Muscle of arm (tissue), 1 donor: ENCODE measurements at regions not wholly inside any gene's neighbourhood (a gene's known extent, or its start where the extent isn't known, plus 50 kb on each side); places are given as distances from the start of the nearest gene placed in this dataset.

ENCODE experiments used
- DNase-seq: peaks from one replicate; pipeline ENCODE4 v3.0.0-alpha.2; 2013

DNA sequence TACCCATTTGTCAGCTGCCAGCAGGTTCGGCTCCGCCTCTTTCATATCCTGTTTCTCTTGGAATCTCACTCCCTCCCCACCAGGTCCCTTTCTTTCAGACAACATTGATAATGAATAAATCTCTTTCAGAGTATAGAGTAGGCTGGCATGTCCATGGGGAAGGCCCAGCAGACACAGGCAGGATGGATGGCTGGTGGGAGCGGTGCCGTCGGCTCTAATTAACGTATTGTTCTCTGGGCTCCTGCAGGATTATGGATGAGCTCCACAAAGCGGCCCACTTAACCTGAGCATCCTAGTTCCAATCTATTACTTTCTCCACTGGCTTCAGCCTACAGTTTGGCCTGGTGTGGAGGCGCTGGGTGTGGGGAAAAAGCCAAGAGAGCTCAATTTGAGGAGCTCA is 588.0 kb downstream of the BUD13 start:
- no peak for DNase-seq

DNA sequence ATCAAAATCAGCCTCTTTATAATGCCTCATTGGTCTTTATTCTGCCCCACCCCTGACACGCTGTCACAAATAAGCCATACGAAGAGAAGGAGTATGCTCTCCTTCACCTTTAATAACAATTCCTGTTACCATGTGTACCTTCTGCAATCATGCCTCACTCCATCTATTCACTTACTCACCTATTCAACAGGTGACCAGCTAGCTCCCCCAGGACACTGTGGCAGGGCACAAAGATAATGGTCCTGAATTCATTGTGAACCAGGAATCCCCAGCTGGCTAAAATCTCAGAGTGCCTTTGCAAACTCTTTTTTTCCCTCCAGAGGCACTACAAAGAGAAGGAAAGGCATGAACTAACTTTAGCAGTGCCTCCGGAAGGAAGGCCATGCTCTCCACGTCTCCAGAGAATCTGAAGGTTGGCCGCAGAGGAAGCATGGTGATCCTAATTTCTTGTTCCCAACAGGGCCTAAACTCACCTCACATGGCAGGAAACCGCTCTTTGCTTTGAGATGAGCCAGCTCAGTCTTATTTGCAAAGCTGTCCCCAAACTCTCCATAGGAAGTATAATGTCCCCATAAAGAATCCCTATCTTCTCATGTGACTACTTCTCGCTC is 590.3 kb downstream of the BUD13 start:
- no peak for DNase-seq

DNA sequence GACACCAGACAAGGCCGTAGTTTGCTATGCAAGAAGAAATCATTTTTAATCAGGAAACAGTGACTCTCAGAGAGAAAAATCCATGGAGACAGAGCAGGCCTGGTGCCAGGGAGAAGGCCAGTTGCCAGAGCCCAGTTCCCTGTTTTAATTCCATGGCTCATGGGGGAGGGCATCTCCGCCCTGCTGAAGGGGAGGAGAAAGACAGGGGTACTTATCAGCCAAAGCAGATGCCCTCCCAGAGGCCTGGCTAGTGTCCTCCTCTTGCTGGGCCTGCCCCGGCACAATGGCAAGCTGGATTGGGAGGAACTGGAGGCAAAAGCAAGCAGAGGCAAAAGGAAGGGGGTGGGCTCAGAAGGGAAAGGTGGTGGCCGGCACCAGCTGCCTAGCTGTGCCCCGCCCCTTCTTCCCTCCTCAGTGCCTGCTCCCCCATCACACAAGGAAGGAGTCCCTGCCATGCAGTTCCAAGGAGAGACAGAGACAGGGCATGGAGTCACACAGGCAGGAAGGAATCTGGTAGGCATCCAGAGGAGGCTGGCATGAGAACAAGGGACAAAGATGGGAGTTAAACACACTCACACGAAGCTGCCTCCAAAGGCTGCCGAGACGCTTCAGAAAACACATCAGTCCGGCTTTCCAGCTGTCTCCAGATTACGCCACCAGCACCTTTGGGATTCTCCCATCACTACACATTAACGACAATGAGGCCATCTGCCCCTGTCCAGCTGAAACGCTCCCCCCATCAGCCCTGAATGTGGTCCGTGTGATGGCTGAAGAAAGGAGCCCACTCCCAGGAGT is 591.8 kb downstream of the BUD13 start:
- DNase-seq, result no peak

DNA sequence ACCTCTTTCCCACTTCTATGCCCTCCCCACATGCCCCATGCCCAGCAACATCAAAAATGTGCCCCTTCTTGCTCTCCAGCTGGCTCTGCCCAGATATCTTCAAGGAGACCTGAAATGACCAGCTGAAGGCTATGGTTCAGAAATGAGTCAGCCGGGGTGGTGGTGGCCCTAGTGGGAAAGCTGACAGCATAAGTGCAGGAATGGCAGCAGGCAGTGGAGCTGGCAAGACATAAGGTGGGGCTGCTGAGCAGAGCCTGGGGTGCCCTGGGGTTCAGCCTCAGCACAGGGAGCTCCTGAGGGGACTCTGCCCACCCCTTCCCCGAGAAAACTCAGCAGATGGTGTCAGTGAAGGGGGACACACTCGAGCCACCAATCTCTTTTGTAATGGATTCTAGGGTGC is 593.4 kb downstream of the BUD13 start:
- DNase-seq, result no peak

DNA sequence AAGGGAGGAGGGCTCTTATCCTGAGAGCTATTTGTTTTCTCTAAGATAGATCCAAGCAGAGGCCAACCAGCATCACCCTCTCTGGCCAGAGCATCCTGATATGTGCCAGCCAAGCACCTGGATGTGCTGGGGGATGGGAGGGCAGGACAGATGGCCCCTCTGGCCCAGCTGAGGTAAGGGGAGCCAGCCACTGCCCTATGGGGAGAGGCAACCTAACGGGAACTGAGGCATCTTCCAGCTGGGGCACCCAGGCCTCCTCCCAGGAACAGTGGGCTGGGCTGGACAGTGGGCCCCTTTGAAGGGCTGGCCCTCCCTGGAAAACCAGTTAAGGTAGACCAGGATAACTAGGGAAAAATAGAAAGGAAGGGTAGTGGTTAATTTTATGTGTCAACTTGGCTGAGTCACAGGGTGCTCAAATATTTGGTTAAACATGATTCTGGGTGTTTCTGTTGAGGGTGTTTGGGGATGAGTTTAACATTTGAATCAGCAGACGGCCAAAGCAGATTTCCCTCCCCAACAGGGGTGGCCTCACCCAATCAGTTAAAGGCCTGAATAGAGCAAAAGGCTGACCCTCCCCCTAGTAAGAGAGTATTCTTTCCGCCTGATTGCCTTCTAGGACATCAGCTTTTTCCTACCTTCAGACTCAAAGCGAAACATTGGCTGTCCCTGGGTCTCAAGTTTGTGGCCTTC is 595.1 kb downstream of the BUD13 start:
- no peak for DNase-seq

DNA sequence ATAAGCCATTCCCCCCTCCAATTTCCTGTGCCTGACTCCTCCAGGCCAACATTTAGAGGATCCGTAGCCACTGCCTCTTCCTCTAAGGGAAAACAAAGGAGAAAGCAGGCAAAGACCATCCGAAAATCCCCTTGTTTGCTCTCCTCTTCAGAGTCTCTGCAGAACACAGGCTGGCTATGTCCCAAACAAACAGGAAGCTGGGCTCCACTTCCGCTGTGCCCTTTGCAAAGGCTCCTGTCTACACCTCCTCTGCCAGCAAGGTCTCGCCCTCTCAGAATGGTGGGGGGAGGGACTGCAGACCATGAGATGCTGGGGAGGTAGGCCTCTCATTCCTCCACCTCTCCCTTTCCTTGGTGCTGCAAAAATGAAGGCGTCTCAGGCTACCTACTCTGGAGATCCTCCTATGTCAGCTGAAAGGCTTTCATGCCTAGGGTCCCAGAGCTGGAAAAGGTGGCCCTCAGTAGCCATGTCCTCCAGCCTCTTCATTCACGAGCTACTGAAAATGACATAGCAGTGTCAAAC is 596.2 kb downstream of the BUD13 start:
- DNase-seq, result no peak

DNA sequence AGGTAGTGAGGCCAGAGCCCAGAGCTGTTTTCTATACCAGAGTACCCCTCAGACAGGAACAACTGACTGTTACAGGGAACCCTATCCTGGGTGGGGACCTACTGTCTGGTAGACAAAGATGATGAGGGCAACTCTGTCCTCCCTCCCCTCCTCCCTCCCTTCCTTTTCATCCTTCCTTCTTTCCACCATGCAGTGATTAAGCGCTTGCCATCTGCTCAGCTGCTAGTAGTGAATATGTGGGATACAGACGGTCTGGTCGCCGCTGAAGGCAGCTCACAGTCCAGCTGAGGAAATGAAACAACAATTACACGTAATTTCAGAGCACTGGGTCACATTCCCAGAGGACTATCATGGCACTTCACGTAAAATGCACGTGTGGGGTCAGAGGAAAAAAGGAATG is 597.1 kb downstream of the BUD13 start:
- DNase-seq, result no peak

DNA sequence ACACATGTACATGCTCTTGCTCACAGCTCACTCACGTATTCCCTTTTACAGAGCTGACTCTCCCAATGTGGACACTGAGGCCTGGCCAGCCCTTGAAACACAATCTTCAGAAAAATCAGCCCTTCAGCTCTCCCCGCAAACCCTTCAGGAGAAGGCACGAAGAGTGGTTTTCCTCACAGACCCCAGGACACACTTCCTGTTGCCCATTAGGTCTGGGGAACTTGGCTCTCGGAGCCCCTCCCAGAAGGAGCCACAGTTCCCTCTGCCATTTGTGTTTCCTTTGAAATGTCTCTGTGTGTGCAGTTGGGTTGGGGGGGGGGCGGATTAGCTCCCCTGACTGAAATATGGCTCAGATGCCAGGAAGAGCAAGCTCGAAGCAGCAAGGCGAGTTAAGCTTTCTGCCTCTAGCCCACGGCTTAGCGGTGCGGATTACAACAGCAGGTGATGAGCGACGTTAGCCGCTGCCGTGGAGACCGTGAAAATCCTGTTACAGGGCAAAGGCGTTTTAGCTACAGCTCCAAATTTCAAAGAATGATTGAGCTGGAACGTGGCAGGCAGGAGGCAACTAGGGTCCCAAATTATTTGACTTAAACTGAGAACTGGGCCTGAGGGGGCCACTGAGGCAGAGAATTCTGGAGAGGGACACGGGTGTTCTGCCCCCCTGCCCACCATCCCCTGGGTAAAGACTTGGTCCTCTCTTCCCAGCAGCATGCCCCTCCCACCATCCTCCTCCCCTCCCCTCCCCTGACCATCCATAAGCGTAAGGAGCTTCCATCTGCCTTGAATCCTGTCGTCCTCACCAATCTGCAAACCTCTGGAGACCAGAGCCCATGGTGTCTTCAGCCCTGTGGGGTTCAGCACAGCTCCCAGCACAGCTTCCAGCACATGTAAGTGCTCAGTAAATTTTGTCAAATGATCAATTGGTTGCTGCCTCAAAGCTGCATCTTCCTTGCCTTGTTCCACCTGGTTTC is 598.6 kb downstream of the BUD13 start:
- DNase-seq, result no peak

DNA sequence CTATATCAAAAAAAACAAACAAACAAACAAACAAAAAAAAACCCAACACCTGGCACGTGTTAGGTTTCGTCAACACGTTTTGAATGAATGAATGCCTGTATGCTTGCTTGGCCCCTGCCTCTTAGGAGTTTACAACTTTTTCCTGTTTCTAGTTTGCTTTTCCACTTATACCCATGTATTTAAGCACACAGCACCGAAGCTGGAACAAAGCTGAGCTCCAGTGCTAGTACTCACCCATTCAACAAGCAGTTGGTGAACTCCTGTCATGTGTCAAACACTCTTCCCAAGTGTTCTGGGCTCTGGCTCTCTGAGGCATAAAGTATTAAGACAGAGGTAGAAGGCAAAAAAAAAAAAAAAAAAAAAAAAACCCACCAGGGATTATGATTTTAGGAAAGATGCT is 599.3 kb downstream of the BUD13 start:
- no peak for DNase-seq

DNA sequence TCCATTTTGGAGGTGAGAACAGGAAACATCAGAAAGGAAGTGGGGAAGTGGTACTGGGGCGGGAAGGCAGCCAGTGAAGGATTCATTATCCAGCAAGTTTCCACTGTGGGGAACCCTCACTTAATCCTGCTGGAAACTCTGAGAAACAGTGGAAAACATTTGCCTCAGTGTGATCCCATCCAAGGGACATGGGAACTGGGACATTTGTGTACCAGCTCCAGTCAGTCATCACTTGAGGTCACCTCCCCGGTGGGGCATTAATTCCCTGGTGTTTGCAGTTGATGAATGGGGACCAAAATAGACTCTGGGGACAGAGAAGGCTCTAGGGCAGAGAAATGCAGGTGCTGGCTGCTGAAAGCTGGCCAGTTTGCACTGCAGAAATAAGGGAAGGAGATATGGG is 599.9 kb downstream of the BUD13 start:
- DNase-seq, result no peak

DNA sequence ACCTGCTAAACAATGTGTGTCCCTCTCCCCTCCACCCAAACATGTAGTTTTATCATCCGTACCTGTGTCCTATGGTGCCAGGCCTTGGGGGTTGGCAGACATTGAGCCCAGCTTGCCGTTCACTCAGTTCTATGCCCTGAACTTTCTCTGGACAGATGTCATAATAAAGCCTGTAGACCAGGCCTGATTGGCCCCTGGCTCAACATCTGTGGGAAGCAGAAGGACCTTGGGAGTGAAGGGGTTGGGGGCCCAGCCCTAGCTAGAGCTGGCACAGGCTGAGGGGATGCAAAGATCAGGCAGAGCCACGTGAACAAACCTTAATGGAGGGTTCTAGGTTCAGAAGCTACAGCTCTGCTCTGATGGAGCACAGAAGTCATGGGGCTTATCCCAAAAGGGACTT is 600.6 kb downstream of the BUD13 start:
- no peak for DNase-seq

DNA sequence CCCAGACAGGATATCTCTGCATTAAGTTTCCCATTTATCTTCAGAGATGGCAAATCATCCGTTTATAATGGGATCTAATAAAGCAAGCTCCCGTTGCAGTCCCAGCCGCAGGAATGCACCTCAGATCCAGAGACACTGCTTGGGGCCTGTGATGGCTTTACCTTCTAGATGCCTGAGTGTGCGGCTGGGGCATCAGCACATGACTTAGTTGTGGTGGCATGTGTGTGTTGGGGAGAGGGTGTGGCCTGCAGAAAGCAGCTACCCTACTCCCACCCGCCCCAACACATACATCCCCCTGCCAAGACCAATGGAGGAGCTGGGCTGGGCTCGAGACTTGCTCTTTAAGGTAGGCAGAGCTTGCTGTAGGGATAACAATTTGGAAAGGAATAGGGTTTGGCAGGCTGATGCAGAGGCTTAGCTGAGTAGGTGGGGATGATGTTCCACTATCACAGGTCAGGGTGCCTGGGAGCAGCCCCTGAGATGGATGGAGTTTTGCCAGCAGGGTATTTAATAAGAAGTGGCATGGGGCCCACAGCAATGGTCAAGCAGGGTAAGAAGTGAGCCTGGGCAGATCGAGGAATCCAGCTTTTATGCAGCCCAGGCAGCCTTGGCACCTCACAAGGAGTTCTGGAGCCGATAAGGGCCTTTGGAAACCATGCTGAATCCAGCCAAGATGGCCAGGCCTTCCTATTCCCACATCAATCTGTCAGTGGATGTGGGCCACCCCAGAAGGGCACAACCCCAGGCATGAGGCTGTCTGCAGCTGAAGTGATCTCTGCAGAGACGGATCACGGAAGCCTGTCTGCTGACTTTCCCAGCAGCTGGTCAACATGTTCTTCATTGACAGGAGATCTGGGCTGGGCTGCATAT is 601.3 kb downstream of the BUD13 start:
- no peak for DNase-seq

DNA sequence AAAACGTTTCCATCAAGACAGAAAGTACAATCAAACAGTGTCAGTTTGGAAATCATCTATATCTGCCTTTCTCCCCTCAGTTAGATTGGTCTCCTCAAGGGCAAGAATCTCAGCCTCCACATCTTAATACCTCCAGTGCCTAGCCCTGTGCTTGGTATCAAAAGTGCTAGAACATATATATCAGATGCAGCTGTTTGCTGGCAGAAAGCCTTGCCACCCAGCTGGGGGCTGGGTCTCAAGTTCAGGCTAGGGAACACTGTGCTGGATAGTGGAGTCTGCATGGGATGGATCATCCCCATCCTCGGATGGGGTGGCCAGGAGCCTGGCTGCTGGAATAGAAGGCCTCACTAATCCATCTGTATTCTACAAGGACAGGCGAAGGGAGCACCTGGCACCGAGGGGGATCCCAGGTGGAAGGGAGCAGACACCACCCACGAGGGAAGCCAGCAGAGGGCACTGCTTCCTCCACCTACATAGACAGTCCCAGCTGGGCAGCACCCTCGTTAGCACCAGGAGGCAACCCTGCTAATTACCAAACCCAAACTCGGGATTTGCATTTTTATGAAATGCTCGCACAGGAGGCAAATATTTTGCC is 602.2 kb downstream of the BUD13 start:
- no peak for DNase-seq

DNA sequence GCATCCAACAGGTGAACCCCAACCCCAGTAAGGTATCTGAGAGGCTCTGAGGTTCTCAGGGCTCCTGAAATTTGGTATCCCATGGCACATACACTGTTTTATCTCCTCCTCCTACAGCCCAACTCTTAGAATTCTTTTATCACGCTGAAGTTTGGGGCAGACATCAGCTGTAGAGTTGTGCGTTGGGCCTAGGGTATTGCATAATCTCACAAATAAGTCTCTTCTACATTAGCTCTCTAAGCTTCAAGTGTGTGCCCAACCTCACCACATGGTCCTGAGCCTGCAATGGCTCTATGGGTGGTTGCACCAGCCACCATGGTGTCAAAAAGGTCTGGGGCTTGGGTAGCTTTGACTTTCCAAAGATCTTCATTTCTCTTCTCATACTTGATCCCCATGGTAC is 603.0 kb downstream of the BUD13 start:
- no peak for DNase-seq

DNA sequence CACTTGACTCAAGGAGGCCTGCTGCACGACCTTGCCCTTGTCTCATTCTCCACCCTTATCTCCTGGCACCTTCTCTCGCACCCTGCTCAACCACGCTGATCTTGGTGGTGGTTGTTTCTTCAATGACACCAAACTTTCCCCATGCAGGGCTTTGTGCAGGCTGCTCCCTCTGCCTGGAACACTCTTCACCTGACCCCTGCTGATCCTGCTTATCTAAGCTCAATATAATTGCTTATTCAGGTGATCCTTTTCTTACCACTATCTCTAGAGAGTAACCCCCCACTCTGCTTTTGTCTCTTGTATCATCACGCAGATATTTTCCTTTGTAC is 604.4 kb downstream of the BUD13 start:
- no peak for DNase-seq

DNA sequence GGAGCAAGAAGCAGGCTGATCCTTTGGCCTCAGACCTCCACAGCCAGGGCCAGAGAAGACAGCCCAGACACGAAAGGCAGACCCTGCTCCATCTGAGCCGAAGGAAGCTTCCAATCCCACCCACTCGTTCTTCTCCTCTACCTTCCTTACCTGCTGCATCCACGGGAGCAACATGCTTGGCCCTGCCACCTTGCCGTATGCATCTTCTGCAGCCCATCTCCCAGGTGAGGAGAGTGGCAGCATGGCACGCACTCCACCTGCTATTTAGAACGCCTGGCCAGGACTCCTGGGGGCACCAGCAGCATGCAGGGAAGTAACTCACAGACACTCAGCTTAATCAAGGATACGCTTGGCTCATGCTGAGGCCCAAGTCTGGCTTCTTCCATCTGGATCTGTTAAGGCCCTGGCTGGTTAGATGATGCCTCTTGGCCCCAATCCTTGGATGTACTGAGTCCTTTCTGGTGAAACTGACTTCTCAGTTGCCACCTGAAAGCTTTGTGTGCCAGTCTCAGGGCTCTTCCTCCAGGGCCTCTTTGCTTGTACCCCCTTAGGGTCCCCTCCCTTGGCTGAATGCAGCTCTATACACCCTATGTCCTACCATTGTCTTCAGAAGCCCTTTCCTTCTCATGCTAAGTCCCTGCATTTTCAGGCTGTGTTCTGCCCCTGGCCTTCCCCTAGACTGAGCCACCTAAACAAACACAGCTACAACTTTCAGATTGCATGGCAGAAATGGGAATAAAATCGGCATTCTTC is 604.9 kb downstream of the BUD13 start:
- no peak for DNase-seq

DNA sequence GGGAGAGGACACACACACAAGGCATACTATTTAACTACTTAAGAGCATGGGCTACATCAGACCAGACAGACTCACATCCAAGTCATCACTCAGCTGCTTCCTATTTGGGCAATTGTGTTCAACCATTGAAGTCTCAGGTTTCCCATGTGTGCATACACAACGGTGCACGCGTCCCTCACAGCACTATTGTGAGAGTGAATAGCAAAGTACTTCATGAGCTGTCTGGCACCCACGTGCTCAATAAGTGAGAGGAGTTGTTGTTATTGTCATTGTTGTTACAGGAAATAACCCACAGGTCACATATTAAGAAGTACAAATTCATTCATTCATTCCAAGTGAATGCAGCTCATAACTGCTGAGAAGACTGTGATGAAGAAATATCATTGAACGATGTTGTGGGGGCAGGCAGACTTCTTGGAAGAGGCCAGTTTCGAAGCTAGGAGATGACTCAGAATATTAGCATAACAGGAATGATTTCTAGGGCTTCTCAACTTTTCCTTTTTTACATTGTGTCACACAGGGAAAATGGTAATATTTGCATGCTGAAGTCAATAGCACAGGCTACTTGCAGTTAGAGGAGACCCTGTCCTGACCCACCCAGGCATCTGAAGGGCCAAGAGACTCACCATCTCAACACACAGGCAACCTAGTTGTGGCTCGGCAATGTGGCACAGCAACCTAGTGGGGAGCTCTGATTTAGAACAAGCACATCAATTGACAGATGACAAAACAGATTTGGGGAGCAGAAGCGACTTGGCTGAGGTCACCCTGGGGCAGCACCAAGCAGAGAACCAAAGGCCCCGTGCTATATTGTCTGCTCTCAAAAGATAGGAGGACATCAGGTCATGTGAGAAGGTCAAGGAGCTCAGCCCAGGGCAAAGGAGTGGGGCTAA is 606.0 kb downstream of the BUD13 start:
- DNase-seq, result no peak

DNA sequence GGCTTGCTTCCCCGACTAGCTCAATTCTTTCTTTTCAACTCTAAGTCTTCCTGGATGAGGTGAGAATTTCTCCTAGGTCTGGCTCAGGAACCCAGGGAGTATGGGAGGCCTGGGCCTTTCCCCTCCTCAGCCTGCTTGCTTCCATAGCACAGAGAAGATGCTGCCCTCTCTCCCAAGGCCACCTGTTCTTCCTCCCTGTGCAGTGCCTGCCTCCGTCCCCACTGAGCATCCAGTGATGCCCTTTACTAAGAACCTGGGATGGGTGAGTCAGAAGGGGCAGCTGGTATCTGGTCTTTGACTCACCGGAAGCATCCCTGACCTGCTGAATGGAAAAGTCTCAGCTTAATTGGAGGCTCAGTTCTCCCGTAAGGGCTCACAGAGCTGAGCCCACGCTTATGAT is 607.9 kb downstream of the BUD13 start:
- no peak for DNase-seq

DNA sequence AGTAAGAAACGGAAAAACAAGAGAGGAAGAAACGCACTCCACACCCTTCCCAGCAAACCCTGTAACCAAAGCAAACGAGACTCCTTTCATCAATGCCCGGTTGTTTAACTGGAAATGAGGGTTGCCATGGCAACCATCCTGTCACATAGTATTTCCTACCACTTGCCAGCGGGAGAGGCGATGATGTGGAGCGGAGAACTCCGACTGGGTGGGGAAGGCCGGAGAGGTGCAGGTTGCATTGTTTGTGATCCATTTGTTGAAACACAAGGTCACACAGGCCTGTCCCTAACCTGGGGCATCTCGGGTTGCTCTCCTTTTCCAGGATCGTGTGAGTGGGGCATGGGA is 609.9 kb downstream of the BUD13 start:
- DNase-seq, result no peak
